ENCODE measurements at regions not wholly inside any gene's neighbourhood (a gene's known extent, or its start where the extent isn't known, plus 50 kb on each side); places are given as distances from the start of the nearest gene placed in this dataset.

DNA sequence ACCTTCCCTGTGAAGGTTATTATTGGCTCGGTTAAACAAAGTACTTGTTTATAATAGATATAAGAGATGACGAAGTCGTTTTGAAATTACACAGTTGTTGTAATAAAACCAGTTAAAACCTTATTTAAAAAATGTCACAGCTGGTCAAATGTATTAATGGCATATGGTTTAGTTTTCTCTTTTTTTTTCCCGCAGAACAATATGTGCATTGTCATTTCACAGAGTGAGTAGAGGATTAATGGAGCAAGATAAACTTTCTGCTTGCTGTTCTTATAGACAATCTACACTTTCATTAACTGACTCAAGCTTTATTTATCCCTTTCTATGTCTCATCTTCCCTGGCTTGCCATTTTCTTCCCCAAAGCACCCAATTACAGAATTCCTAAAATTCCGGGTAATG is 404.3 kb upstream of the NPVF start:
- H3K4me3 ChIP-seq (ENCODE audit: low read depth in 1 of 2, low read length in 2 of 2): no peak overlapping the region
- no peaks in the 10 kb centered on the region for H3K27me3 ChIP-seq (ENCODE audit: control insufficient read depth in 1 of 2, insufficient read depth in 2 of 2, low read length in 2 of 2)
- WGBS, 2 donors: 57 to 71% methylated on average over 5 of the region's 5 CpGs
- H3K27ac ChIP-seq (ENCODE audit: low read depth in 2 of 2, low read length in 1 of 2): no peak overlapping the region
- no peaks in the 10 kb centered on the region for H3K9me3 ChIP-seq (ENCODE audit: control insufficient read depth in 2 of 2, insufficient read depth in 1 of 2, low read depth in 1 of 2, low read length in 1 of 2)
- no peaks in the 10 kb centered on the region for H3K4me1 ChIP-seq (ENCODE audit: control insufficient read depth in 2 of 2, insufficient read depth in 2 of 2, low read length in 1 of 2)
- no peaks in the 10 kb centered on the region for H3K36me3 ChIP-seq (ENCODE audit: control insufficient read depth in 2 of 2, insufficient read depth in 2 of 2, low read length in 1 of 2)

DNA sequence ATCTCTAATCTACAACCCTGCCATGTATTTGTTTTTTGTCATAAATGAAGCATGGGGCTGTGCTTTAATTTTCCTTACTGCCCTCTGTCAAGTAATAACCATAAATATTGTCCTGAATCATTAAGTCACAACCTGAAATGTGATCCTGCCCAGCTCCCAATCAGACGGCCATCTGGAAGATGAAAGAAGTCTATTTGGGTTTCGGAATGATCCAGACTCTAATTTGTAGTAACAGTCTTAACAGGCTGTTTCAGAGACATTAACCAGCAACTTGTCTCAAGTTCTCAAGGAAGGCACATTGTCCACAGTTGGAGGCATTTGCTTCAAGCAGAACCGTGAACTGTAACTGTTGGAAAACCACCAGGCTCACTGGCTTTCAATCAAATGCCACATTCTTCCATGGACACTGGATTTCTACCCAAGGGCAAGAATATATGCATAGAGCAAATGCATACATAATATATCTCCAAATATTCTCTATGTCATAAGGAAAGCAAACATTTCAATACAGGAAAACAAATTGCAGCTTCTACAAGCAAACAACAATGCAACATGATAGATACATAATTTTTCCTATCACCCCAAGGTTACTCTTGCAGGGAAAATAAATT is 405.2 kb upstream of the NPVF start:
- Histone ChIP-seq H3K27me3 (ENCODE audit: control insufficient read depth in 1 of 2, insufficient read depth in 2 of 2, low read length in 2 of 2) (no peaks in the 10 kb centered on the region), H3K36me3 (ENCODE audit: control insufficient read depth in 2 of 2, insufficient read depth in 2 of 2, low read length in 1 of 2) (no peaks in the 10 kb centered on the region), H3K9me3 (ENCODE audit: control insufficient read depth in 2 of 2, insufficient read depth in 1 of 2, low read depth in 1 of 2, low read length in 1 of 2) (no peaks in the 10 kb centered on the region), H3K27ac (ENCODE audit: low read depth in 2 of 2, low read length in 1 of 2) (no peak overlapping the region), H3K4me1 (ENCODE audit: control insufficient read depth in 2 of 2, insufficient read depth in 2 of 2, low read length in 1 of 2) (no peaks in the 10 kb centered on the region), H3K4me3 (ENCODE audit: low read depth in 1 of 2, low read length in 2 of 2) (no peak overlapping the region)
- WGBS, 2 donors: 78 to 81% methylated on average over 3 of the region's 3 CpGs

DNA sequence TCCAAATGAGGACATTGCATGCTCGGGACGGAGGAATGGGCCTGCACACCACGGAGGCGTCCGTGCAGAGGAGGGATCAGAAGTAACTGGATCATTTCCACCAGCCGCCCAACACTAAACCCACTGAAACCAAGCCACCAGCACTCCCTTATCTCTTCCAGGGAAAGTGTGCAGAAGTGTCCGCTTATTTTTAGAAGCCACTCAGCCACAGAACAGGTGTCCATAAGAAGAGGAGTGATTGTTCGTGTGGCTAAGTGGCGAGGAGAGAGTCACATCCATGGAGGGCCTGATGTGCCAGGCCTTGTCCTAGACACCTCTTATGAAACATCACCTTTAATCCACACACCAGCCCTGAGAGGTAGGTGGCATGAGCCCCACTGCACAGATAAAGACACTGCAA is 407.9 kb upstream of the NPVF start:
- no peaks in the 10 kb centered on the region for H3K27me3 ChIP-seq (ENCODE audit: control insufficient read depth in 1 of 2, insufficient read depth in 2 of 2, low read length in 2 of 2)
- no peak overlapping the region for H3K27ac ChIP-seq (ENCODE audit: low read depth in 2 of 2, low read length in 1 of 2)
- H3K4me1 ChIP-seq (ENCODE audit: control insufficient read depth in 2 of 2, insufficient read depth in 2 of 2, low read length in 1 of 2): no peaks in the 10 kb centered on the region
- H3K9me3 ChIP-seq (ENCODE audit: control insufficient read depth in 2 of 2, insufficient read depth in 1 of 2, low read depth in 1 of 2, low read length in 1 of 2): no peaks in the 10 kb centered on the region
- 84 to 93% methylated on average over 9 of the region's 9 CpGs for WGBS, 2 donors
- H3K36me3 ChIP-seq (ENCODE audit: control insufficient read depth in 2 of 2, insufficient read depth in 2 of 2, low read length in 1 of 2): no peaks in the 10 kb centered on the region
- H3K4me3 ChIP-seq (ENCODE audit: low read depth in 1 of 2, low read length in 2 of 2): no peak overlapping the region

DNA sequence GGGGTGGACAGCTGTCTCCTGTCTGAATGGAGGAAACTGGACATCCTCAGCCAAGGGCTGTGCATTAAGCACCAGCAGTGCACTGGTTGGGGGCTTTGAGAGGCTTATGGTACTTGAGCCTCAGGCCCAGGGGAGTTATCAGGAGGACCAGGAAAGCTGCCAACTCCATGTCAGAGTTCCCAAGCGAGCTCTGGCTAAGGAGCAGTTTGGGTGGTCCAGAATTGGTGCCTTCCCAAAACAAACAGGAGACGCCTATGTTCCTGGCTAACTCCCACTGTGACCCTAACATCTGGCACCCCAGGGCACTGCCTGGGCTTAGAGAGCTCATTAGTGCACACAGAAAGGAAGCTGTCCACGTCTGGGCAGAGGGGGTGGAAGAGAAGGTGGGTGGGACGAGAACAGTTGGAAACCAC is 408.6 kb upstream of the NPVF start:
- 31 to 38% methylated on average over 4 of the region's 4 CpGs for WGBS, 2 donors
- H3K36me3 ChIP-seq (ENCODE audit: control insufficient read depth in 2 of 2, insufficient read depth in 2 of 2, low read length in 1 of 2): no peaks in the 10 kb centered on the region
- H3K9me3 ChIP-seq (ENCODE audit: control insufficient read depth in 2 of 2, insufficient read depth in 1 of 2, low read depth in 1 of 2, low read length in 1 of 2): no peaks in the 10 kb centered on the region
- H3K27me3 ChIP-seq (ENCODE audit: control insufficient read depth in 1 of 2, insufficient read depth in 2 of 2, low read length in 2 of 2): no peaks in the 10 kb centered on the region
- H3K4me1 ChIP-seq (ENCODE audit: control insufficient read depth in 2 of 2, insufficient read depth in 2 of 2, low read length in 1 of 2): no peaks in the 10 kb centered on the region
- no peak overlapping the region for H3K27ac ChIP-seq (ENCODE audit: low read depth in 2 of 2, low read length in 1 of 2)
- no peak overlapping the region for H3K4me3 ChIP-seq (ENCODE audit: low read depth in 1 of 2, low read length in 2 of 2)

DNA sequence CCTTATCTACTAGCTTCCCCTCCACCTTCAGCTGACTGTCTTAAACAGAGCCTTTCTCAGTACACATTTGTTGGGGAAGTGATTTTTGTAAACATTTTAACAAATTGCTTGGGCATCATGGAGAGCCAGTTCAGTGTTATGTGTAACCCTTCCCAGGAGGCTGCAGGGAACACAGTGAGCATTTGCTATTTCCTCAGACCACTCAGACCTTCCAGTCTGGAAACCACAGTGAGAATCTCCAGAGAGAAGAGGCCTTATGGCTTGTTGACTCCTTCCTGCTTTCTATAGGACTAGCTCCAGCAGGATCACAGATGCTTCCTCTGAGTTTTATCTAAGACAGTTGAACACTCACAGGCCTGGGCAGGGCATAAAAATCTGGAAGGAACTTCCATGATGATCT is 409.8 kb upstream of the NPVF start:
- Histone ChIP-seq H3K36me3 (ENCODE audit: control insufficient read depth in 2 of 2, insufficient read depth in 2 of 2, low read length in 1 of 2) (no peaks in the 10 kb centered on the region), H3K4me3 (ENCODE audit: low read depth in 1 of 2, low read length in 2 of 2) (no peak overlapping the region), H3K4me1 (ENCODE audit: control insufficient read depth in 2 of 2, insufficient read depth in 2 of 2, low read length in 1 of 2) (no peaks in the 10 kb centered on the region), H3K27ac (ENCODE audit: low read depth in 2 of 2, low read length in 1 of 2) (no peak overlapping the region), H3K9me3 (ENCODE audit: control insufficient read depth in 2 of 2, insufficient read depth in 1 of 2, low read depth in 1 of 2, low read length in 1 of 2) (no peaks in the 10 kb centered on the region), H3K27me3 (ENCODE audit: control insufficient read depth in 1 of 2, insufficient read depth in 2 of 2, low read length in 2 of 2) (no peaks in the 10 kb centered on the region)

DNA sequence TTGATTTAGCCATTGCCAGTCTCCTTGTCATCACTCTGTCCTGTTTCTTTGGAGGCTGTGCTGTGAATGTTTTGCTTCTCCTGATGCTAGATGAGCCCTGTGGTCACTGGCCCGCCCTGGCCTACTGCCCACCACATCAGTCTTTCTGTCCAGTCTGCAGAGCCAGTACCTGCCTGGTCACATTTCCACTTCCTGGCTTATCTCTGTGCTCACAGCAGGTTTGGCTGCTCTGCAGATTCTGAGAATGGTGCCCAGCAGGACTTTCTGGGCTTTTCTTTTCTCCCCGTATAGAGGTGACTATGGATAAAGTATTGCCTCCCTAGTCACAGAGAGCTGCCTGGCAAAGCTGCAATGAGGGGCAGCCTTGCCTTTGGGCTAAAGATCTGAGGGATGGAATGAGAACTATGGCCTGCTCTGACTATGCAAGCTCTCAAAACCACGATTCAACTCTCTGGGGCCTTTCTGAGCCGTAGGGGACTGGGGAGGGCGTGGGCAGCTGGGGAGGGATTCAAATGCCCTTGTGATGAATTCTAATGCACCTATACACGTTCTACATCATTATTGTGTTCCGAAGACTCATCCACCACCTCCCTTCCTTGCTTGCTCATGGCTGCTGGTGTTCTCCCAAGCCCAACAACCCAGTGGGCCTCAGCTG is 410.4 kb upstream of the NPVF start:
- Histone ChIP-seq H3K36me3 (ENCODE audit: control insufficient read depth in 2 of 2, insufficient read depth in 2 of 2, low read length in 1 of 2) (no peaks in the 10 kb centered on the region), H3K9me3 (ENCODE audit: control insufficient read depth in 2 of 2, insufficient read depth in 1 of 2, low read depth in 1 of 2, low read length in 1 of 2) (no peaks in the 10 kb centered on the region), H3K4me1 (ENCODE audit: control insufficient read depth in 2 of 2, insufficient read depth in 2 of 2, low read length in 1 of 2) (no peaks in the 10 kb centered on the region), H3K27me3 (ENCODE audit: control insufficient read depth in 1 of 2, insufficient read depth in 2 of 2, low read length in 2 of 2) (no peaks in the 10 kb centered on the region), H3K27ac (ENCODE audit: low read depth in 2 of 2, low read length in 1 of 2) (no peak overlapping the region), H3K4me3 (ENCODE audit: low read depth in 1 of 2, low read length in 2 of 2) (no peak overlapping the region)
- 81 to 83% methylated on average over 7 of the region's 7 CpGs for WGBS, 2 donors

DNA sequence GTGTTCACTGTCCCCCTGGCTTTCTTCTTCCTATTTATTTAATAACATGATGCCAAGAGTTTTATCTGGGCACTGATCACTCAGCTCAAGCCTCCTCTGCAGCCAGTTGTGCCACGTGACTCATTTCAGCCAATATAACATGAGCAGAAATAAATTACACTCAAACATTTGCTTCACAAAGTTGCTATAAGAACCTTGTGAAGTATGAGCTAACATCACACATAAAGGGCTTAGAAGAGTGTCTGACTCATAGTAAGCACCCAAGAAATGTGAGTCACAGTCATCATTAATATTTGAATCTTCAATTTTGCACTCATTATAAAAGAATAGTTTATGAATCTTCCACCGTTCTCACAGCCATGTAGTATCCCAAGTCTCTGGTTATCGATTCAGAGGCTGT is 414.6 kb upstream of the NPVF start:
- H3K4me3 ChIP-seq (ENCODE audit: low read depth in 1 of 2, low read length in 2 of 2): no peak overlapping the region
- 72 to 81% methylated on average over 3 of the region's 3 CpGs for WGBS, 2 donors
- H3K27me3 ChIP-seq (ENCODE audit: control insufficient read depth in 1 of 2, insufficient read depth in 2 of 2, low read length in 2 of 2): no peaks in the 10 kb centered on the region
- H3K4me1 ChIP-seq (ENCODE audit: control insufficient read depth in 2 of 2, insufficient read depth in 2 of 2, low read length in 1 of 2): no peaks in the 10 kb centered on the region
- no peaks in the 10 kb centered on the region for H3K9me3 ChIP-seq (ENCODE audit: control insufficient read depth in 2 of 2, insufficient read depth in 1 of 2, low read depth in 1 of 2, low read length in 1 of 2)
- H3K36me3 ChIP-seq (ENCODE audit: control insufficient read depth in 2 of 2, insufficient read depth in 2 of 2, low read length in 1 of 2): no peaks in the 10 kb centered on the region
- no peak overlapping the region for H3K27ac ChIP-seq (ENCODE audit: low read depth in 2 of 2, low read length in 1 of 2)

DNA sequence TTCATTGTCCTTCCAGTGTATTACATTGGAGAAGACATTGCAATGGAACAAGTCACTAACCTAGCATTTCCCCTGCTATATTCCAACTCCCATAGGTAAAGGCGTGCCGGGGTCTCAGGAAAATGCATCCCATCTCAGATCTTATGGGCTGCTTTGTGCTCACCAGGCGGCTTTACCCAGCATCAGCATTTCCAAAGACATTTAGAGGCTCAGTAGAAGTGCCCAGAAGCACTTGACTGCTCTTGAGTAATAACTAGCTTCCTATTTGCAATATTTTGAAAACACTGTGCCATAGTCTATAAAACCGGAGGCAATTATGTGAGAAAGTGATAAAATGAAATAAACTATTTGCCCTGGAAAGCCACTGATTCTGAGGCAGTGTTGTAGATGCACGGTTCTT is 415.0 kb upstream of the NPVF start:
- WGBS, 2 donors: 90 to 91% methylated on average over 5 of the region's 5 CpGs
- no peaks in the 10 kb centered on the region for H3K27me3 ChIP-seq (ENCODE audit: control insufficient read depth in 1 of 2, insufficient read depth in 2 of 2, low read length in 2 of 2)
- H3K27ac ChIP-seq (ENCODE audit: low read depth in 2 of 2, low read length in 1 of 2): no peak overlapping the region
- H3K9me3 ChIP-seq (ENCODE audit: control insufficient read depth in 2 of 2, insufficient read depth in 1 of 2, low read depth in 1 of 2, low read length in 1 of 2): no peaks in the 10 kb centered on the region
- H3K4me3 ChIP-seq (ENCODE audit: low read depth in 1 of 2, low read length in 2 of 2): no peak overlapping the region
- H3K4me1 ChIP-seq (ENCODE audit: control insufficient read depth in 2 of 2, insufficient read depth in 2 of 2, low read length in 1 of 2): no peaks in the 10 kb centered on the region
- no peaks in the 10 kb centered on the region for H3K36me3 ChIP-seq (ENCODE audit: control insufficient read depth in 2 of 2, insufficient read depth in 2 of 2, low read length in 1 of 2)

DNA sequence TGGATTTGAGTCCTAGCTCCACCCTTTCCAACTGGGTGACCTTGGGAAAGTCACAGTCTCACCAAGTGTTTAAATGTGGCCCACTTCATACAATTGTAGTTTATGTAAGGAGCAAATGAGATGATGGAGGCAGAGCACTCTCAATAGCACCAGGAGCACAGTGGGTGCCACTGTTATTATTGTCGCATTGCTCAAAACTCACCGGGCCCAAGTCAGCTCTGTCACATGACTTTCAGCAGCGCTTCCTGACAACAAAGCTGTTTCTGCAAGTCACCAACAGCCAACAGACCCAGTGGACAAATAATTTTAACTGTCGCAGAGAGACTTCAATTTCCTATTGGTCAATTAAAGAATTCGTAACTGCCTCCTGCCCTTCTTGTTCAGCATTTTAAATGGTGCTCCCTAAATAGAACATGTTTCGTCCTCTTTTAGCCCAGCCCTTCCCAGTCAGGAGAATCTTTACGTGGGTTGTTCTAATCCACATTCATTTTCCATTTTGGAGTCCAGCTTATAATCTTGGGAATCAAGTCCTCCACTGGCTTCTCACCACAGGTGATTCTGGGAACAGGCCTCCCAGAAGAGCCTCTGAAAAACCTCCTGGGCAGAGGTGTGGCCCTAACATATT is 415.6 kb upstream of the NPVF start:
- H3K9me3 ChIP-seq (ENCODE audit: control insufficient read depth in 2 of 2, insufficient read depth in 1 of 2, low read depth in 1 of 2, low read length in 1 of 2): no peaks in the 10 kb centered on the region
- no peaks in the 10 kb centered on the region for H3K27me3 ChIP-seq (ENCODE audit: control insufficient read depth in 1 of 2, insufficient read depth in 2 of 2, low read length in 2 of 2)
- H3K36me3 ChIP-seq (ENCODE audit: control insufficient read depth in 2 of 2, insufficient read depth in 2 of 2, low read length in 1 of 2): no peaks in the 10 kb centered on the region
- 81 to 85% methylated on average over 7 of the region's 7 CpGs for WGBS, 2 donors
- no peaks in the 10 kb centered on the region for H3K4me1 ChIP-seq (ENCODE audit: control insufficient read depth in 2 of 2, insufficient read depth in 2 of 2, low read length in 1 of 2)
- H3K4me3 ChIP-seq (ENCODE audit: low read depth in 1 of 2, low read length in 2 of 2): no peak overlapping the region
- H3K27ac ChIP-seq (ENCODE audit: low read depth in 2 of 2, low read length in 1 of 2): no peak overlapping the region

Data from esophagus (tissue), 2 donors.